ENCODE measurements at regions not wholly inside any gene's neighbourhood (a gene's known extent, or its start where the extent isn't known, plus 50 kb on each side); places are given as distances from the start of the nearest gene placed in this dataset.

DNA sequence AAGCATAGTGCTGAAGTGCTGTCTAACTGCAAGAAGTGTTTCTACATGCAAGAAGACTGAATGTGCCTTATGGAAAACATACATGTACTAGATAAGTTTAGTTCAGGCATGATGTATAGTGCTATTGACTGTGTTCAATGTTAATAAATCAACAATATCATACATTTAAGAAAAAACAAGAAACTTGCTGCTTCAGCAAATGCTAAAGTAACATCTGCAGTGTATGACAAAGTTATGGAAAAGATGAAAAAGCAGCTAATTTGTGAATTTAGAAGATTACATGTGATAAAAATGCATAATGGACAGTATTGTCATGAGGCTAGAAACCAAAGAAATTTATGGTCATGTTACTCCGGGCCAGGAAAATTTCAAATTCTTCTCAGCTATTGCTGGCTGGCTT, 174.9 kb upstream of the SPTLC3 start:
- Histone ChIP-seq H3K27me3 (no peaks in the 10 kb centered on the region), H3K27ac (no peak overlapping the region), H3K4me1 (no peaks in the 10 kb centered on the region), H3K36me3 (replicated peaks in 1 of 2; ENCODE audit: insufficient read depth in 1 of 2, low read depth in 2 of 2) (no peaks in the 10 kb centered on the region), H3K9me3 (no peaks in the 10 kb centered on the region), H3K4me3 (no peak overlapping the region)
- ATAC-seq (no peak), DNase-seq (no peak)
- TF ChIP-seq POLR2A (IDR thresholded peaks at IDR 0.05), result no peak
- no peak for TF ChIP-seq CTCF (IDR thresholded peaks at IDR 0.05)
- WGBS, 2 donors, result 69 to 75% methylated on average over 1 of the region's 1 CpG
- intact Hi-C loops (cut with DNase I), result no loop called here

- intact Hi-C loops (cut with DNase I), result no loop called here
- TF ChIP-seq CTCF (IDR thresholded peaks at IDR 0.05), result no peak
- TF ChIP-seq POLR2A (IDR thresholded peaks at IDR 0.05), result no peak
- DNase-seq (no peak), ATAC-seq (no peak)
- Histone ChIP-seq H3K27ac (no peak overlapping the region), H3K4me1 (no peaks in the 10 kb centered on the region), H3K27me3 (no peaks in the 10 kb centered on the region), H3K4me3 (no peak overlapping the region), H3K9me3 (no peaks in the 10 kb centered on the region), H3K36me3 (replicated peaks in 1 of 2; ENCODE audit: insufficient read depth in 1 of 2, low read depth in 2 of 2) (no peaks in the 10 kb centered on the region)
- WGBS, 2 donors, result 83 to 100% methylated on average over 1 of the region's 1 CpG
Measured at GRCh38 chr20:12835999-12836398, 172.8 kb upstream of the SPTLC3 start.

- no peaks in the 10 kb centered on the region for H3K36me3 ChIP-seq (replicated peaks in 1 of 2; ENCODE audit: insufficient read depth in 1 of 2, low read depth in 2 of 2)
- no peaks in the 10 kb centered on the region for H3K27me3 ChIP-seq
- TF ChIP-seq POLR2A (IDR thresholded peaks at IDR 0.05), result no peak
- TF ChIP-seq CTCF (IDR thresholded peaks at IDR 0.05), result no peak
- WGBS, 2 donors, result 49 to 52% methylated on average over 2 of the region's 2 CpGs
- no peaks in the 10 kb centered on the region for H3K9me3 ChIP-seq
- no peak overlapping the region for H3K4me3 ChIP-seq
- H3K4me1 ChIP-seq, result no peaks in the 10 kb centered on the region
- DNase-seq, result no peak
- ATAC-seq, result no peak
- intact Hi-C loops (cut with DNase I), result no loop called here
- H3K27ac ChIP-seq, result no peak overlapping the region
Measured at GRCh38 chr20:12837646-12838045, 171.1 kb upstream of the SPTLC3 start.

GRCh38 chr20:12838261-12838866, 170.4 kb upstream of the SPTLC3 start:
- intact Hi-C loops (cut with DNase I), result no loop called here
- DNase-seq (no peak), ATAC-seq (no peak)
- H3K36me3 ChIP-seq (replicated peaks in 1 of 2; ENCODE audit: insufficient read depth in 1 of 2, low read depth in 2 of 2), result no peaks in the 10 kb centered on the region
- H3K4me1 ChIP-seq, result no peaks in the 10 kb centered on the region
- H3K4me3 ChIP-seq, result no peak overlapping the region
- H3K27me3 ChIP-seq, result no peaks in the 10 kb centered on the region
- TF ChIP-seq CTCF (IDR thresholded peaks at IDR 0.05) (no peak), POLR2A (IDR thresholded peaks at IDR 0.05) (no peak)
- H3K9me3 ChIP-seq, result no peaks in the 10 kb centered on the region
- no peak overlapping the region for H3K27ac ChIP-seq
- WGBS, 2 donors, result 71 to 79% methylated on average over 3 of the region's 3 CpGs

- TF ChIP-seq CTCF (IDR thresholded peaks at IDR 0.05) (no peak), POLR2A (IDR thresholded peaks at IDR 0.05) (no peak)
- H3K36me3 ChIP-seq (replicated peaks in 1 of 2; ENCODE audit: insufficient read depth in 1 of 2, low read depth in 2 of 2), result no peaks in the 10 kb centered on the region
- ATAC-seq, result no peak
- WGBS, 2 donors, result 26 to 27% methylated on average over 2 of the region's 2 CpGs
- intact Hi-C loops (cut with DNase I), result no loop called here
- H3K4me3 ChIP-seq, result no peak overlapping the region
- no peaks in the 10 kb centered on the region for H3K9me3 ChIP-seq
- no peaks in the 10 kb centered on the region for H3K27me3 ChIP-seq
- no peaks in the 10 kb centered on the region for H3K4me1 ChIP-seq
- H3K27ac ChIP-seq, result no peak overlapping the region
- no peak for DNase-seq
Measured at GRCh38 chr20:12847872-12848271, 160.9 kb upstream of the SPTLC3 start.

All from body of pancreas (tissue), 4 donors.